Neural cell (in vitro differentiated cells): ENCODE measurements at regions not wholly inside any gene's neighbourhood (a gene's known extent, or its start where the extent isn't known, plus 50 kb on each side); places are given as distances from the start of the nearest gene placed in this dataset.
A peak's percentile ranks its signal among the peaks of the same experiment; 100 is the strongest.

Source experiments
- H2AFZ ChIP-seq: fragments of 200-600, 300-800 bp; sonication (generic), shearing (Covaris generic); 2 replicates; pipeline ENCODE4 v1.6.0; 2014; ENCODE audit warnings: low read depth, mild to moderate bottlenecking, antibody characterized with exemption, low read length, moderate library complexity
- H3F3A ChIP-seq: fragments of 200-600 bp; shearing (Covaris generic); 2 replicates; pipeline ENCODE4 v1.6.1; 2016; ENCODE audit warnings: mild to moderate bottlenecking, moderate library complexity, mixed read lengths, antibody characterized with exemption, low read length; ENCODE audit not compliant: insufficient read depth, poor library complexity, severe bottlenecking
- H3K27ac ChIP-seq: fragments of 200-600, 300-800 bp; sonication (generic), shearing (Covaris generic); 2 replicates; pipeline ENCODE4 v1.5.1; 2014; ENCODE audit warnings: mild to moderate bottlenecking, low read length, moderate library complexity
- H3K27me3 ChIP-seq: fragments of 300-800, 200-600 bp; sonication (generic), shearing (Covaris generic); 2 replicates; pipeline ENCODE4 v1.6.0; 2014; ENCODE audit warnings: mild to moderate bottlenecking, low read depth, low read length, moderate library complexity; ENCODE audit not compliant: insufficient read depth
- H3K36me3 ChIP-seq: fragments of 300-800, 200-600 bp; sonication (generic), shearing (Covaris generic); 2 replicates; pipeline ENCODE4 v1.5.1; 2014; ENCODE audit warnings: mild to moderate bottlenecking, antibody characterized with exemption, low read length, moderate library complexity; ENCODE audit not compliant: insufficient read depth
- H3K4me2 ChIP-seq: fragments of 300-800, 200-600 bp; sonication (generic), shearing (Covaris generic); 2 replicates; pipeline ENCODE4 v1.6.0; 2014; ENCODE audit warnings: mild to moderate bottlenecking, low read length
- H3K4me3 ChIP-seq: fragments of 300-800, 200-600 bp; sonication (generic), shearing (Covaris generic); 2 replicates; pipeline ENCODE4 v1.5.1; 2014; ENCODE audit warnings: mild to moderate bottlenecking, low read length, moderate library complexity
- H3K79me2 ChIP-seq: fragments of 200-600 bp; shearing (Covaris generic); replicated peaks from 2 replicates; pipeline ENCODE4 v1.6.0; 2014; ENCODE audit warnings: mild to moderate bottlenecking, low read length, moderate library complexity; ENCODE audit not compliant: insufficient read depth
- H3K9ac ChIP-seq: fragments of 300-800, 200-600 bp; sonication (generic), shearing (Covaris generic); 2 replicates; pipeline ENCODE4 v1.6.1; 2016; ENCODE audit warnings: mild to moderate bottlenecking, low read length, mixed read lengths
- H3K9me2 ChIP-seq: fragments of 200-600 bp; shearing (Covaris generic); 2 replicates; pipeline ENCODE4 v1.6.1; 2016; ENCODE audit warnings: mild to moderate bottlenecking, low read length, mixed read lengths; ENCODE audit not compliant: insufficient read depth
- H3K9me3 ChIP-seq: fragments of 200-600, 300-800 bp; sonication (generic), shearing (Covaris generic); 2 replicates; pipeline ENCODE4 v1.6.1; 2016; ENCODE audit warnings: mild to moderate bottlenecking, mixed run types, low read length, moderate library complexity, mixed read lengths
- H4K20me1 ChIP-seq: fragments of 200-600 bp; shearing (Covaris generic); 2 replicates; pipeline ENCODE4 v1.6.1; 2016; ENCODE audit warnings: mild to moderate bottlenecking, mixed run types; ENCODE audit not compliant: insufficient read depth
- EP300 ChIP-seq: fragments of 450-650 bp; conservative IDR thresholded peaks from 2 replicates; pipeline ENCODE4 v1.6.1; 2014; ENCODE audit warnings: antibody characterized with exemption, mild to moderate bottlenecking, moderate library complexity; ENCODE audit not compliant: poor library complexity, severe bottlenecking
- EZH2 ChIP-seq: fragments of 200-600, 300-800 bp; shearing (Covaris generic), sonication (generic); IDR thresholded peaks from 2 replicates; pipeline ENCODE4 v1.6.1; 2014; ENCODE audit warnings: antibody characterized with exemption, low read length, borderline replicate concordance, mild to moderate bottlenecking; ENCODE audit not compliant: insufficient read depth, poor library complexity, severe bottlenecking
- MXI1 ChIP-seq: fragments of 450-650 bp; conservative IDR thresholded peaks from 2 replicates; pipeline ENCODE4 v1.6.1; 2014; ENCODE audit warnings: antibody characterized with exemption, mild to moderate bottlenecking; ENCODE audit not compliant: poor library complexity, severe bottlenecking
- POLR2AphosphoS5 ChIP-seq: IDR thresholded peaks from 2 replicates; pipeline ENCODE4 v1.6.1; 2012
- RAD21 ChIP-seq: fragments of 450-650 bp; conservative IDR thresholded peaks from 2 replicates; pipeline ENCODE4 v1.6.1; 2014; ENCODE audit warnings: antibody characterized with exemption, mild to moderate bottlenecking, moderate library complexity
- REST ChIP-seq: IDR thresholded peaks from 2 replicates; pipeline ENCODE4 v1.6.1; 2012; ENCODE audit warnings: borderline replicate concordance
- SMC3 ChIP-seq: fragments of 450-650 bp; conservative IDR thresholded peaks from 2 replicates; pipeline ENCODE4 v1.6.1; 2014; ENCODE audit warnings: antibody characterized with exemption, mild to moderate bottlenecking, moderate library complexity; ENCODE audit not compliant: poor library complexity
- TAF1 ChIP-seq: IDR thresholded peaks from 2 replicates; pipeline ENCODE4 v1.6.1; 2012; ENCODE audit warnings: low read depth
- TF ChIP-seq, protein P1 (sequence below): fragments of 450-650 bp; IDR thresholded peaks from 2 replicates; pipeline ENCODE4 v1.5.1; 2014; ENCODE audit warnings: antibody characterized with exemption, mild to moderate bottlenecking, moderate library complexity; ENCODE audit not compliant: poor library complexity, severe bottlenecking

DNA sequence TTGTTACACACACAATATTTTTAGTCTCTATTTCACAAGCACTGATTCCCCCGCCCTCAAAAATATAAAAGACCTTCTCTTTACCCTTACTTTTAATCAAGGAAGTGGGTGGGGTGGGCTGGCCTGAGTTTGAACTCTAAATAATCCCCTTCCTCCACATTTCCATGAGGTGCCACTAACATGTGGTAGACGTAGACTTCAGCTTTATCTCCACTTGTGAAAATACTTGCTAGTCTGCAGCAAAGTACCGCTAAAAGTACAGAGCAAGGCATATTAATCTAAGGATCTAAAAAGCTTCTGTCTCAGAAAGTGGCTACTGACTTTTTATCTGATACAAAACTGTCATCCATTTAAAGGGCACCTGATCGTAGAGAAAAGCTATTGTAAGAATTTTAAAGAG, 739.6 kb upstream of the SLC10A2 start:
- TF ChIP-seq EP300 (no peak), REST (no peak), EZH2 (no peak), RAD21 (no peak), SMC3 (no peak), MXI1 (no peak), POLR2AphosphoS5 (no peak), TAF1 (no peak)
- TF ChIP-seq, protein P1, sequence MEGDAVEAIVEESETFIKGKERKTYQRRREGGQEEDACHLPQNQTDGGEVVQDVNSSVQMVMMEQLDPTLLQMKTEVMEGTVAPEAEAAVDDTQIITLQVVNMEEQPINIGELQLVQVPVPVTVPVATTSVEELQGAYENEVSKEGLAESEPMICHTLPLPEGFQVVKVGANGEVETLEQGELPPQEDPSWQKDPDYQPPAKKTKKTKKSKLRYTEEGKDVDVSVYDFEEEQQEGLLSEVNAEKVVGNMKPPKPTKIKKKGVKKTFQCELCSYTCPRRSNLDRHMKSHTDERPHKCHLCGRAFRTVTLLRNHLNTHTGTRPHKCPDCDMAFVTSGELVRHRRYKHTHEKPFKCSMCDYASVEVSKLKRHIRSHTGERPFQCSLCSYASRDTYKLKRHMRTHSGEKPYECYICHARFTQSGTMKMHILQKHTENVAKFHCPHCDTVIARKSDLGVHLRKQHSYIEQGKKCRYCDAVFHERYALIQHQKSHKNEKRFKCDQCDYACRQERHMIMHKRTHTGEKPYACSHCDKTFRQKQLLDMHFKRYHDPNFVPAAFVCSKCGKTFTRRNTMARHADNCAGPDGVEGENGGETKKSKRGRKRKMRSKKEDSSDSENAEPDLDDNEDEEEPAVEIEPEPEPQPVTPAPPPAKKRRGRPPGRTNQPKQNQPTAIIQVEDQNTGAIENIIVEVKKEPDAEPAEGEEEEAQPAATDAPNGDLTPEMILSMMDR, result no peak
- Histone ChIP-seq H3K9ac (no peak overlapping the region), H3K4me2 (no peak overlapping the region), H3K9me2 (no peaks in the 10 kb centered on the region), H3K79me2 (no peaks in the 10 kb centered on the region), H3F3A (no peaks in the 10 kb centered on the region), H4K20me1 (no peaks in the 10 kb centered on the region), H3K9me3 (no peaks in the 10 kb centered on the region), H3K27ac (no peak overlapping the region), H3K36me3 (no peaks in the 10 kb centered on the region), H3K27me3 (no peaks in the 10 kb centered on the region), H2AFZ (no peak overlapping the region), H3K4me3 (no peak overlapping the region)

- no peaks in the 10 kb centered on the region for H3K36me3 ChIP-seq
- H2AFZ ChIP-seq, result no peak overlapping the region
- peak overlapping the region; percentile 29 for H3K4me3 ChIP-seq
- no peaks in the 10 kb centered on the region for H3F3A ChIP-seq
- H3K79me2 ChIP-seq, result no peaks in the 10 kb centered on the region
- H3K4me2 ChIP-seq, result peak overlapping the region; percentile 50
- peak overlapping the region; percentile 69 for H3K27ac ChIP-seq
- H3K27me3 ChIP-seq, result no peaks in the 10 kb centered on the region
- no peaks in the 10 kb centered on the region for H3K9me2 ChIP-seq
- H4K20me1 ChIP-seq, result no peaks in the 10 kb centered on the region
- peak; percentile 87 for TF ChIP-seq EP300
- no peak for TF ChIP-seq TAF1
- TF ChIP-seq MXI1, result no peak
- no peak for TF ChIP-seq REST
- peak; percentile 58 for TF ChIP-seq POLR2AphosphoS5
- TF ChIP-seq, protein P1, result no peak
- TF ChIP-seq SMC3, result no peak
- no peak overlapping the region for H3K9ac ChIP-seq
- H3K9me3 ChIP-seq, result no peaks in the 10 kb centered on the region
Measured at GRCh38 chr13:103803349-103803748, 737.1 kb upstream of the SLC10A2 start.
